ENCODE measurements at regions not wholly inside any gene's neighbourhood (a gene's known extent, or its start where the extent isn't known, plus 50 kb on each side); places are given as distances from the start of the nearest gene placed in this dataset.

GRCh38 chr2:153812632-153813031 lies 59.1 kb upstream of the GALNT13 start:
- Histone ChIP-seq H2BK15ac (ENCODE audit: low read depth, low read length) (no peak overlapping the region), H4K8ac (replicated peaks; ENCODE audit: insufficient read length, low read depth, low read length) (no peak overlapping the region), H3K79me1 (ENCODE audit: insufficient read depth, low read depth, low read length, poor library complexity, severe bottlenecking) (no peaks in the 10 kb centered on the region), H2BK12ac (ENCODE audit: insufficient read length, low read depth, low read length) (no peak overlapping the region), H4K5ac (ENCODE audit: insufficient read length, low read depth, low read length) (no peak overlapping the region), H2BK20ac (ENCODE audit: low read depth, low read length, poor library complexity, severe bottlenecking) (no peak overlapping the region), H4K91ac (ENCODE audit: insufficient read length, low read depth, low read length) (no peak overlapping the region), H3K4me2 (ENCODE audit: insufficient read depth, insufficient read length, low read length) (no peak overlapping the region), H2BK5ac (ENCODE audit: insufficient read length, low read length) (no peak overlapping the region), H3K56ac (ENCODE audit: insufficient read length, low read depth, low read length) (no peak overlapping the region), H3K18ac (ENCODE audit: insufficient read length, low read depth, low read length) (no peak overlapping the region), H2AFZ (ENCODE audit: low read length) (no peak overlapping the region), H4K20me1 (ENCODE audit: control insufficient read depth, insufficient read depth, insufficient read length) (no peaks in the 10 kb centered on the region), H3K4ac (ENCODE audit: low read depth, low read length) (no peak overlapping the region), H2BK120ac (ENCODE audit: low read depth, low read length, poor library complexity, severe bottlenecking) (no peak overlapping the region), H3K23ac (ENCODE audit: insufficient read length, low read depth, low read length) (no peak overlapping the region), H3K23me2 (ENCODE audit: insufficient read length, low read depth, low read length, poor library complexity, severe bottlenecking) (no peaks in the 10 kb centered on the region), H3T11ph (ENCODE audit: low read length) (no peak overlapping the region), H3K14ac (ENCODE audit: insufficient read depth, low read length) (no peak overlapping the region), H3K9ac (ENCODE audit: extremely low read depth, insufficient read length, low read length) (no peak overlapping the region), H3K79me2 (ENCODE audit: insufficient read depth, low read length) (no peaks in the 10 kb centered on the region), H2AK5ac (ENCODE audit: insufficient read length, low read length) (no peak overlapping the region), H3K27me3 (ENCODE audit: insufficient read depth, low read length) (no peaks in the 10 kb centered on the region), H3K9me3 (ENCODE audit: control insufficient read depth, low read depth, low read length) (no peaks in the 10 kb centered on the region), H3K4me1 (ENCODE audit: insufficient read depth, low read length) (no peaks in the 10 kb centered on the region), H3K27ac (ENCODE audit: insufficient read length, low read depth, low read length) (no peak overlapping the region)
- peaks cover 12 to 16% of the 10 kb centered on the region in 2 experiments for H3K4me1 Mint-ChIP-seq
- peak overlapping the region in 2 of 3 experiments; percentile 66 to 73; a peak in 4 of 7 replicates for H3K27ac Mint-ChIP-seq
- no peaks in the 10 kb centered on the region for H3K36me3 Mint-ChIP-seq (ENCODE audit: insufficient read depth in 1 of 3, low read depth in 3 of 3)
- H3K9me3 Mint-ChIP-seq = no peaks in the 10 kb centered on the region
- no peak for TF ChIP-seq CTCF (conservative IDR thresholded peaks at IDR 0.05)
- WGBS (ENCODE audit: extremely low coverage, insufficient read length, low lambda C conversion rate) = no CpG with 5 or more reads among the region's 1 CpG
- H3K4me3 Mint-ChIP-seq = peak overlapping the region in 1 of 2 experiments; percentile 26; a peak in 1 of 5 replicates
- no peaks in the 10 kb centered on the region for H3K27me3 Mint-ChIP-seq (ENCODE audit: low read depth)
- DNase-seq = no peak
